ENCODE measurements at regions not wholly inside any gene's neighbourhood (a gene's known extent, or its start where the extent isn't known, plus 50 kb on each side); places are given as distances from the start of the nearest gene placed in this dataset.

DNA sequence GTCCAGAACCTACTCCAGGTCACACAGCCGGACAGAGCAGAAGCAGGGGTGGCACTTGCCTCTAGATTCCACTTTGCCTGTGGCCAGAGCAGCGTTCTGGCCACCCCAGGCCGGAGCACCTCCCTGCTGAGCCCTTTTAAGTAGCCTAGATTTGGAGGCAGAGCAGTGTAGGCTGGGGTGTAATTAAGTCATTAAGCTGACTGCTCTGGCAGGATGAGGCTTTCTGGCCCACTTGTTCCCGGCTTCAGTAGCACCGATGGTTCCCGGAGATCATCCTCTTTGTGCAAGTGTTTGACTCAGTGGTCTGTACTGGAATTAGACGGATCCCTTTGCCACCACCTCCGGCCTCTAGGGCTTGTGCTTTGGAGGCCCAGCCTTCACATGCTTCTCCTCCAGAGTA, 281.9 kb upstream of the ANKRD55 start:
- no peak for DNase-seq (ENCODE audit: low read depth)

DNA sequence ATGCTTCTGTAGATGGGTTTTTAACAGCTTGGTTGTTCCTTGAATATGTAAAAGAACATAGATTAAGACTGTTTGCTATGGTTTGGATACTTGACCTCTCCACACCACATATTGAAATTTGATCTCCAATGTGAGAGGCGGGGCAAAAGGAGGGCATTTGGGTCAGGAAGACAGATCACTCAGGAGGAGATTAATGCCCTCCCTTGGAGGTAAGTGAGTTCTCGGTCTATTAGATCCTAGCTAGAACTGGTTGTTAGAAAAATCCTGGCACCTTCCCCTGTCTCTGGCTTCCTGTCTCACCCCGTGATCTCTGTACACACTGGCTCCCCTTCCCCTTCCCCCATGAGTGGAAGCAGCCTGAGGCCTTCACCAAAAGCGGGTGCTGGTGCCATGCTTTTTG, 281.1 kb upstream of the ANKRD55 start:
- no peak for DNase-seq (ENCODE audit: low read depth)

DNA sequence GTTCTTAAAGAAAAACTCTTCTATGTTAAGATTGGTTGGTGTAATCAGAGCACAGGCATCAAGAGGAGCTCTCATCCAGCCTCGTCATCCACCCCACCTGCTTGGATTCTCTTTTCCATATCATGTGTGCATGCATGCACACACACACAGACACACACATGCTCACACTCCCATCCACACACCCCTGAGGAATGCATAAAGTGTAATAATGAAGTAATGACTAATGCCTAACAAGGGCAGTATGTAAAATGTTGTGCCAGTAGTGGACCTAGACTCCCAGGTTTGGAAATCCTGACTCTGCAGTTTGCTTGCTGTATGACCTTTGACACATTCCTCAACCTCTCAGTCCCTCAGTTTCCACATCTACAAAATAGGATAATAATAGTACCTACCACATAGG, 280.0 kb upstream of the ANKRD55 start:
- DNase-seq (ENCODE audit: low read depth): no peak

DNA sequence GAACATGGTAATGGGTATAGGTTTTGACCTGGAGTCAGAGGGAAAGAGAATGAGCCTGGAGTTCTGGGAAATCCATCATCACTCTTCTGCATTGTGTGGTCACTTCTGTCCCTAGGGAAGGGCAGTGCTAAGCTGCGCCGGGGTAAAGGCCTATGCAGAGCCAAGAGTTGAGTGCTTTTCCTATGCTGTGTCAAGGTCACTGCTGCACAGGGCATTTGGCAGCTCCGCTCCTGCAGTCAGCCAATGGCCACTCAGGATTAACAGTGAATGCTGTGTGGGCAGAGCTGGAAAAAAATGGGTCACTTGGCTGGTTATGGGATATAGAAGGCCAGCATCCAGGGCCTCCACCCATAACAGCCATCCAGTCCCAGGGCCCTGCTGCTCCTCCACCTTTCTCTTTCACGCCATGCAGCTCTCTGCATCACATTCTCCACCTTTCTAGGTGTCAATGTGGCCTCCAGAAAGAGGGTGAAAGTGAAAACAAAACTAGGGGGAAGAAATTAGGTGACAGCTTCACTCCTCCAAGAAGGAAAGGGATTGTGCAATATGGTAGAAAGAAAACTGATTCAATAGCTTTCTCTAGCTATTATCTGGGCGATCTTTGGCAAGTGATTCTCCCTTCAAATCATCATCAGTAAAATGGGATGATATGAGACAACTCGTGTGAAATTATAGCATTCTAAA, 279.3 kb upstream of the ANKRD55 start:
- DNase-seq (ENCODE audit: low read depth): no peak

DNA sequence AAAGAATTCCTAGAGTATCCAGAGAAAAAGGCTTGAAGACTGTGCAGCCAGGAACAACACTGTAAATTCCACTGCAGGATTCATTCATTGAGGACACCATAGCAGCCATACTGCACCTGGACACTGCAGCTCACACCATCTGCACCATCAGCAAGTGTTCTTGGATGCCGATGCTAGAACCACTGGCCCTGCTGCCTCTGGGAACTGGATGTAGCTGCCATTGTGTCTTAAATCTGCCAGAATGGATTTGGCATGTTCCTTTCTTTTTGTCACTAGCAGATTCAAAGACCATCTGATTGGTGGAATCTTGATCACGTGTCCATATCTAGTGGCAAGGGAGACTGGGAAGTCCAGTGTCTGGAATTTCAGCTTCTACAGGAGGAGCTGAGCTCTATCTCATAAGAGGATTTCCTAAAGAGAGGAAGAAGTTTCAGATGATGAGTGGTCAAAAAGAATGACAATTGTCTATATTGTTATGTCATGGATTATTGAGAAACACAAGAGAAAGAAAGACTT, 278.3 kb upstream of the ANKRD55 start:
- DNase-seq (ENCODE audit: low read depth): no peak

DNA sequence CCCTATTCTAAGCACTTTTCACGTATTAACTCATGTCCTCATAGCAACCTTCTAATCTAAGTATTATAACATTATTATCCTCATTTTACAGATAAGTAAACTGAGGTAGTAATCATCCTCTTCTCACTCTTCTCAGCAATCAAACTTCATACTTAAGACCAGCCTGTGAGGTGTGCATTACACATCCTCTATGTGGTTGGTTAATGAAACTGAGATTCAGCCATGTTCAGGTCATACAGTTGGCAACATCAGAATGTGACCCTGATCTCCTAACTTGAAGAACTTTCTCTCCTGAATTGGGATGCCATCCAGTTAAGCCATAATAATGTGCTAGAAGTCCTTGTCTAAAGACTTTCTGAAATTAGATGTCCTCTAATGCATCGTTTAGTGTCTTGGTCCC, 275.1 kb upstream of the ANKRD55 start:
- DNase-seq (ENCODE audit: low read depth): no peak

DNA sequence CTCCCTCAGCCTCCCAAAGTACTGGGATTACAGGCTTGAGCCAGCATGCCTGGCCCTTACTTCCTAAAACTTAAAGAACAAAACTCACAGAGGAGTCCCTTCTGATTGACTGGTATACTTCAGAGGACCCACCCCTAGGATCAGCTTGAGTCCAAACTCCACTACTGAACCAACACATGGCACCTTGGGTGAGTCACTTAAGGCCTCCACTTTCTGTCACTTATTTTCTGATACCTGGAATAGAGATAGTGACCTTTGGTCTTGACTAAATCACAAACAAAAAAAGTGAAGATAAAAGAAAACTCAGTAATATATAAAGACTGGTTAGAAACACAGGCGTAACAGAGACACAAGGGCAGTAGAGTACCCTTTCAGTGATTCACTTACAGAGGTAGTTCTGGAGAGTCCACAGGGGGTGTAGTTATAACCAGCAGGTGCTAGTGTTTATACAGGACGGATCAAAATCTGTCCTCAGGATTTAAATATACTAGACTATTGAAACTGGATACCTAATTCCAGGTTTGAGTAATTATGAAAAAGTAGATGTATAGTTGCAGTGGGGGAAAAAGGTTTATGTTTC, 274.3 kb upstream of the ANKRD55 start:
- DNase-seq (ENCODE audit: low read depth): no peak

DNA sequence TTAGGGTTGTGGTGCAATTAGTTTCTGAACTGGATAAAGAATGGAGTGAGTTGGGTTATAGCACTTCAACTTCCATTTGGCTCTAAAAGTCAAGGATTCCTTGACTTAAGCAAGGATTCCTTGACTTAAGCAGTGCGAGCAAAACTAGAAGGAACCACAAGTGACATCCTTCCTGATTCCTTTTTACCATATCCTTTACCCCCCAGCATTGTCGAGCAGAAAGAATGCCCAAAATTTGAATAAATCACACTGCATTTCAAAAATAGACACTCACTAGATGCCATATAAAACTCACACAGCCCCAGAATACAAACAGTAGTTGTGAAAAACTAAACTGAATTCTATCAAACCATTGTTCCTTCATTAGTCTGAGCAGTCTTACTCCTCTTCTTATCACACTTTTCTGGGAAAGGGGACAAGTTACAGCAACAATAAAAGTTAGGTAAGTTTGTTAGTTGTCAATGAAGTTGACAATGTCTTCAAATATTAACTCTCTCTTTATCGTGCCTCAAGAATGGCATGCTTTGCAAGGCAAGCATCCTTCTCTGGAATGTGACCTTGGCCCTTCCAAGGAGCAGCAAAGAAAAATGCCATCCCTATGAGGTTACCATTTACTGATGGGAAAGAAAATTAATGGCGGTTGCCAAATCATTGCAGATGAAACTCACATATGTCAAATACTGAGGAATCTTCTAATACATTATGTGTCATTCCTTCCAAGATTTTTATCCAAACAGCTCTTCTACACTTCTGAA, 273.3 kb upstream of the ANKRD55 start:
- DNase-seq (ENCODE audit: low read depth): no peak

DNA sequence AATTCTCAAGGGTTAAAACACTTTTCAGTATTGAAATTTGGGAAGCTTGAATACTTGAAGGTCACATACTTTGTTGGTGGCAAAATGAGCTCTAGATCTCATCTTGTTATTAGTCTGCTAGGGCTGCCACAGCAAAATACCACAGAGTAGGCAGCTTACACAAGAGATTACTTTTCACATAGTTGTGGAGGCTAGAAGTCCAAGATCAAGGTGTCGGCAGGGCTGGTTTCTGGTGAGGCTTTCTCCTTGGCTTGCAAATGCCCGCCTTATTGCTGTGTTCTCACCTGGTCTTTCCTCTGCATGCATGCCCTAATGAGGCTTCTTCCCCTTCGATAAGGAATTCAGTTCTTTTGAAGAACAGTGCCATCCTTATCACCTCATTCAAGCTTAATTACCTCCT, 270.8 kb upstream of the ANKRD55 start:
- DNase-seq (ENCODE audit: low read depth): no peak

DNA sequence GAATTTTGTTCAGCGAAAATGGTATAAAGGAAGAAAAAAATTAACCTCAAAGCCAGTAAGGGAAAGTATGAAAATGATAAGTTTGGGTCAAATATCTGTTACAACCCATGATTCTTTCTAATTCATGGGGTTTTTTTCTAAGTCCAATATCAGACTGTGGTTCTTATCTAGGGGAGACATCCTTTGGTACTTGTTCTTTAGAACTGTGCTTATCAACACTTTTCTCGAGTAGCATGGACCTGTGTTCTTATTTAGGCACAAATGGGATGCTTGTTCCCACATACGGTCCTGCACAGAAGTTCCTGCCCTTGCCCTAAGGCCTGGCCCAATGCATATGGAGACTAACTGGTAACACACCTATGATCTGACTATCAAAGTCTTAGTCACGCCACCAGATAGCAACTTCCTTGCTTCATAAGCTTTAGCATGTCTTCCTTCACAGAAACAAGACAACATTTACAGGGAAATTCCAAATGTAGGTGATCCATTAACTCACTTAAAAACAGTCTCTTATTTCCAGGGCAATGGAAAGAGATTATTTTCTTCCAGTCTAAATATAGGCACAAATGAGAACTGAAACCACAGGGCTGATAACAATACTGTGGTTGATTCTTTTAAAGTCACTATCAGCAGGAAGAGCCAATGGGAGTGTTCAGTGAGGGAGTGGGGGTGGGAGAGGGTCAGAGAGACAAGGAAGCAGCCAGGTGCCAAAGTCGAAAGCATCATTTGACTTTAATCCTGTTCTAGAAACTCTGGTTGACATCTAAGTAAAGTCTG, 268.8 kb upstream of the ANKRD55 start:
- no peak for DNase-seq (ENCODE audit: low read depth)

DNA sequence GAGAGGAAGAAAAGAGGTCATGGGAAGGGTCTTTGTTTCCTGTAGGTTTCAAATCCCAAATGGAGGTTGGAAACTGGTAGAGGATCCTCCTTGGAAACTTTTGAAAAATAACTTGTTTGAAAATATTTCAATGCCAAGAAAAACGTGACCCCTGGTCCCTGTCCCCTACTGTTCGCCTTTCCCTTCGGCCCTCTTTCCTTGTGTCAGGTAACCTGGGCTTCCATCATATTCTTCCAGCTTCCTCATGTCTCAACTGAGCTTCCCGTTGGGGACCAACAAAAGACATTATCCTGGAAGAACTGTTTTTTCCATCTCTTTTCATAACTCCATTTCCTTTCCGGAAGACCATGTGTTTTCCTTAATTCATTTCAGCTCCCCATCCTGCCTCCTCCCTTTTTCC, 266.8 kb upstream of the ANKRD55 start:
- no peak for DNase-seq (ENCODE audit: low read depth)

DNA sequence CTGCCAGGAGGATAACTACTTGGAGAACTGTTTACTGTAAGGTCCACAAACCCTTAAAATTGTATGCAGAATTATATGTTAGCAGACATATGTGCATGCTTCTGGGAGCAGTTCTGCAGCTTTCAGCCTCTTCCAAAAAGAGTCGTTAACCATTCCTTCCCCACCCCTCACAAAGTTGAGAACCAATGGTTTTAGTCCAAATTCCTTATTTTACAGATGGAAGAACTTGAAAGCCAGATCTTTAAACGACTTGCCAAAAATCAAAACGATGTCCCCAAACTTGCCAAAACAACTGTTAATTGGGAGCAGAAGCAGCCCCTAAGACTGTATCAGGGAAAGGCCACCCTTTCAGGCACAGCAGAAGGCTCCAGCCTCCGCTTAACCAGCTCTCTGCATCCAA, 266.4 kb upstream of the ANKRD55 start:
- DNase-seq (ENCODE audit: low read depth): no peak

DNA sequence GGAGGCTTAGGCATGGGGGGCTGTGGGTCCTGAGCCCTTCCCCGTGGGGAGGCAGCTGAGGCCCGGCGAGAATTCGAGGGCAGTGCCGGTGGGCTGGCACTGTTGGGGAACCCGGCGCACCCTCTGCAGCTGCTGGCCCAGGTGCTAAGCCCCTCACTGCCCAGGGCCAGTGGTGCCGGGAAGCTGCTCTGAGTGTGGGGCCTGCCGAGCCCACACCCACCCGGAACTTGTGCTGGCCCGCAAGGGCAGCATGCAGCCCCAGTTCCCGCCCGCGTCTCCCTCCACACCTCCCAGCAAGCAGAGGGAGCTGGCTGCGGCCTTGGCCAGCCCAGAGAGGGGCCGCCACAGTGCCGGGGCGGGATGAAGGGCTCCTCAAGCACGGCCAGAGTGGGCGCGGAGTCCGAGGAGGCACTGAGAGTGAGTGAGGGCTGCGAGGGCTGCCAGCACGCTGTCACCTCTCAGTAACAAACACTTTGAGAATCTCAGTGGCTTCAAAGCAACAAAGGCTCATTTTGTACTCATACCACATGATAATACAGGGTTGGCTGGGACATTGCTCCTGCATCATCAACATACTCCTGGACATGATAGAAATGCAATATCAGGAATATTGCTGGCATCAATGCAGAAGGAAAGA, 265.7 kb upstream of the ANKRD55 start:
- DNase-seq (ENCODE audit: low read depth): no peak

DNA sequence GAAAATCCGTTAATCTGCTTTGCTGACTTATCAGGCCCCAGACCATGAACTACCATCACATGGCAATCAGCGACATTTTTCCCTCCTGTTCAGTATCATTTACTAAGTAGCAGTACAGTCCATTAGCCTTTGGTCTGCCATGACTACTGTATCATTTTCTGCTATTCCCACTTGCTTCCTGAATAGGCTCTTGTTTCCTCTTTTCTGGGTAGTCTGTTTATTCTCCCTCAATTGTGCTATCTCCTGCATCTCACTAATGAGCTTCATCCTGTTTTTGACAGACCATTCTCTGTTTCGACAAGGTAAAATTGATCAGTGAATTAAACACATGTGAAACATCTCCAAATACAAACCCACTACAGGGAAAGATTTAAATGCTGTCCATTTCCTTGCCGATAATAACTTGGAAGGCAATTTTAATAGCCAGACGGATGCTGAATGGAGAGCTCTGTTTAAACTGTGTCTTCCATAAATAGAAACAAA, 263.5 kb upstream of the ANKRD55 start:
- no peak for DNase-seq (ENCODE audit: low read depth)

DNA sequence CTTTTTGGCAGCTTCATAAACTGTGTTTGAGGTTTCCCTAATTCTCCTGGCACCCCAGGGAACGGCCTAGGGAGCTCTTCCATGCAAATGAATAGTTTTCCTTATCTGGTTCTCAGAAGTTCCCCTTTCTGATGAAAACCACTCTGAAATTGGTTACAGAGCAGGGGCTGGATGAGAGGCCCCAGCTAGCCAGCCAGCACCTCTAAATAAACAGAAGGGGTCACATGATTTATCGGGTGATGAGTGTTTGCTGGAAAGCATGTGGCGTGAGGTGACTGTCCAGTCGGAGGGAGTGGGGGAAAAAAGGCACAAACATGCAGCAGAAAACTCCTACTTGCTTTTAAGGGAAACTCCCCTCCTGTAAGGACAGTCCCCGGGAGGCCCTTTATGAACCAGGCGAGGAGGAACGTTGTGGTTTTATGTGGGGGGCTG, 261.2 kb upstream of the ANKRD55 start:
- no peak for DNase-seq (ENCODE audit: low read depth)

DNA sequence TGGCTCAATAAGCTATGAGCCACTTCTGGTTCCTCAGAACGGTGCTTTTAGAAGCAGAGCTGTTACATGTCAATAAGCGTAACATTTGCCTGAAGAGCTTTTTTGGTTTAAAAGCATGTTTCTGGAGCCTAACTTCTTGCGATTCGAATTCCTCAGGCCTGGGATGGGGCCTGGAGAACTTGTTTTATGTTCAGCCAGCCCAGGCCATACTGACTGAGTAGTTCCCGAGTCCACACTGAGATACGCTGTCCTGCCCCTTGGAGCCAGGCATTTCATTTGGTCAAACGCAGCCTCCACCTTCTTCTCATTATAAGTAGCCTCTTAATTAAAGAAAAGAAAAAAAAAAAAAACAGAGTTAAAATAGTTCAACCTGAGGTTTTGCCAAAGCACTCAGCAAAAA, 260.6 kb upstream of the ANKRD55 start:
- no peak for DNase-seq (ENCODE audit: low read depth)

DNA sequence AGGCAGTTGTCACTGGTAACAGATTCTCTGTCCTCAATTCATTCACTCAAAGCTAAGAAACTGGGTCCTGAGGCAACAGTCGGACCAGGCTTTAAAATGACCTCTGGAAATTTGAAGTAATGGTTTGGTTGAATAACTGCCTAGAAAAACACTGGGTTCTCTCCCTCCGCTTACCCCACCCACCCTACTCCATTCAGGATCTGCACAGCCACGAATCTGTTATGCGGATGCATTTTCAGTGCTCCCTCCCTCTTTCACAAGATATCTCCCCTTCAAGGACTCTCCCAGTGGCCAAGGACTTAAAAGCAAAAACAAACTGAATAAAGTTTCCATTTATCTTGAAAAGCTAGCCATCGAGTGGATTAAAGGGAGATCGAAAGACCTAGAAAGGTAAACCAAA, 260.2 kb upstream of the ANKRD55 start:
- no peak for DNase-seq (ENCODE audit: low read depth)

DNA sequence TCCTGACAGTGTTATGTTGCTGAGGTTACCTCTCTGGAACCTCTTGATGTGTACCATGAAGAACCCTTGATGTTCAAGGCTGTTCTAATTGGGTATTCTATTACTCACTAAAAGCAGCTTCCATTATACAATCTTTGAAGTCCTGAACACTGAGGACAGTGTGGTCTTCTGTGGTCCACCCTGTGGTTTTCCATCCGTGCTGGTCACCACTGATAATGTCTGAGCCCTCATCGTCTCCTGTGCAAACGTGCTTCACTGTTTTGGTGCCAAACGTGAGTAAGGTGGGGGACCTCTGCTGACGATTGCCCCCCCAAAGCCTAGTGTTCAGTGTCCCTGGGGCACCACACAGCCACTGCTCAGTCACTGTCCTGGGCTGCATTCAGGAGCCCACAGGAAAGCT, 259.7 kb upstream of the ANKRD55 start:
- DNase-seq (ENCODE audit: low read depth): no peak

DNA sequence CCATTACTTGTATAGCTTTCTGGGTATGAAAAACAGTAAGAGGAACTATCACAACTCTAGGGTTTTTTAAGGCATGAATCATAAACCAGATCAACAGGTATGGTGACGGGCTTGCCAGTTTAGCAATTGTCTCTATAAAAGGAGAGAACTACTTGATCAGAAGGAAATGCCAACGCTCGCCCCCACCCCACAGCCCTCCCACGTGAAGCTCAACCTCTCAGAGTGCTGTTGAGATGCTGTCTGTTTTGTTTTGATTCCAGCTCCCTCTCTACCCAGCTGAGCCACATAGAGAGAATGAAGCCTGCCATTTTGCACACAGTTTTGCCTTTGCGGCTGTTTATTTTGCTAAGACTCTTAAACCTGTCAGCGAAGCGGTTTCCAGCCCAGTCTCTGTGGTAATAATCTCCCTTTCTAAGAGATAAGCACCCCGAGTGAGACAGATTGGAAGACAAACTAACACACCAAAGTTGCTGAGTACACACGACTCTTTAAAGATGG, 257.9 kb upstream of the ANKRD55 start:
- no peak for DNase-seq (ENCODE audit: low read depth)

DNA sequence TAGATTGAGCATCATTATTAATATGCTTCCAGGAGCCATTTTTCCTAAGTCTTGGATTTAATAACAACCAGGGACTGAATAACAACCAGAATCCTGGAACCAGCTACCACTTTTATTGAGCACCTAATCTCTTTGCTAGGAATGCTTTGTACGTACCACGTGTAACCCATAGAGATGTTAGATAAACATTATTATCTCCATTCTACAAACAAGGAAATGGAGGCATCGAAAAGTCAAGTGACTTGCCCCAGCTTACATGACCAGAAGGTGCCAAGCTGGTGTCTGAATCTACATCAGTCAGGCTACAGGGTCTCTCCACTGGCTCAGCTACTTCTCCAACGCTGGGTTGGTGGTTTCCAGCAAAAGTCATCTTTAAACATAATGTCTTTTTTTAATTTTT, 256.1 kb upstream of the ANKRD55 start:
- no peak for DNase-seq (ENCODE audit: low read depth)

DNA sequence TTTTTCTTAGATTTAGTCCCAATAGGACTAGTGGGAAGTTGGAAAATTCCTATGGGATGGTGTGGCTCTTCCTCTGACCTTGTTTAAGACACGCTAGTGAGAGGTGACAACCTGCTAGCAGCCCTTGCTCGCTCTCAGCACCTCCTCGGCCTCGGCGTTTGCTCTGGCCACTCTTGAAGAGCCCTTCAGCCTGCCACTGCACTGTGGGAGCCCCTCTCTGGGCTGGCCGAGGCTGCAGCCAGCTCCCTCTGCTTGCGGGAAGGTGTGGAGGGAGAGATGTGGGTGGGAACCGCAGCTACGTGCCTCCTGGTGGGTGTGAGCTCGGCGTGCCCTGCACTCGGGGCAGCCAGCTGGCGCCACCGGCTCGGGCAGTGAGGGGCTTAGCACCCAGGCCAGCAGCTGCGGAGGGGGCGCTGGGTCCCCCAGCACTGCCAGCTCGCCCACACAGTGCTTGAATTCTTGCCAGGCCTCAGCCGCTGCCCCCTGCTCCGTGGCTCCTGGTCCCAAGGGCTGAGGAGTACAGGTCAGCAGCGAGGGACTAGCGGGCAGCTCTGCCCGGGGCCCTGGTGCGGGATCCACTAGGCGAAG, 254.5 kb upstream of the ANKRD55 start:
- DNase-seq (ENCODE audit: low read depth): no peak
